Epidermal melanocyte (primary cell): ENCODE measurements at regions not wholly inside any gene's neighbourhood (a gene's known extent, or its start where the extent isn't known, plus 50 kb on each side); places are given as distances from the start of the nearest gene placed in this dataset.
A peak's percentile ranks its signal among the peaks of the same experiment; 100 is the strongest.
"Not testable (repeated sequence)": the region's sequence is repeated elsewhere in the genome, so short reads cannot be mapped to it uniquely, and the experiment has no call there.

Experiments
- DNase-seq: peaks from one replicate; pipeline ENCODE4 v3.0.0; 2011; ENCODE audit warnings: low spot score; ENCODE audit not compliant: insufficient read length

- no peak for DNase-seq
Observed at GRCh38 chr3:67064105-67064504, 66.0 kb downstream of the KBTBD8 start.

DNA sequence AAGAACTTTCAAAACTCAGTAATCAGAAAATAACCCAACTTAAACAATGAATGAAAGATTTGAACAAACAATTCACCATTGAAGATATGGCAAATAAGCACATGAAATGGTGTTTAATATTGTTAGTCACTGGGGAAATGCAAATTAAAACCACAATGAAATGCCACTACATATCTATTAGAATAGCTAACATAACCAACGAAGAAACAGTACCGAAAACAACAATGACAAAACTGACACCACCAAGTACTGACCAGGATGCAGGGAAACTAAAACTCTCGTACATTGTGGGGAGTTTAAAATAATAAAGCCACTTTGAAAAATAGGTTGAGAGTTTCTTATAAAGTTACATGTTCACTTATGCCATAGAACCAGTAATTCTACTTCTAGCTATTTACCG, 69.1 kb downstream of the KBTBD8 start:
- DNase-seq: no peak

DNA sequence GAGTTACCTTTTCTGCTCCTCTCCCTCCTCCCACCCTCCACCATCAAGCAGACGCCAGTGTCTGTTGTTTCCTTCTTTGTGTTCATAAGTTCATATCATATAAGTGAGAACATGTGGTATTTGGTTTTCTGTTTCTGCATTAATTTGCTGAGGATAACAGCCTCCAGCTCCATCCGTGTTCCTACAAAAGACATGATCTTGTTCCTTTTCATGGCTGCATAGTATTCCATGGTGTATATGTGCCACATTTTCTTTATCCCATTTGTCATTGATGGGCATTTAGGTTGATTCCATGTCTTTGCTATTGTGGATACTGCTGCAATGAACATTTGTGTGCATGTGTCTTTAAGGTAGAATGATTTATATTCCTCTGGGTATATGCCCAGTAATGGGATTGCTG, 74.5 kb downstream of the KBTBD8 start:
- DNase-seq: not testable (repeated sequence)

- no peak for DNase-seq
Observed at GRCh38 chr3:67073812-67074211, 75.7 kb downstream of the KBTBD8 start.

GRCh38 chr3:67075295-67075694, 77.2 kb downstream of the KBTBD8 start:
- DNase-seq: no peak

DNA sequence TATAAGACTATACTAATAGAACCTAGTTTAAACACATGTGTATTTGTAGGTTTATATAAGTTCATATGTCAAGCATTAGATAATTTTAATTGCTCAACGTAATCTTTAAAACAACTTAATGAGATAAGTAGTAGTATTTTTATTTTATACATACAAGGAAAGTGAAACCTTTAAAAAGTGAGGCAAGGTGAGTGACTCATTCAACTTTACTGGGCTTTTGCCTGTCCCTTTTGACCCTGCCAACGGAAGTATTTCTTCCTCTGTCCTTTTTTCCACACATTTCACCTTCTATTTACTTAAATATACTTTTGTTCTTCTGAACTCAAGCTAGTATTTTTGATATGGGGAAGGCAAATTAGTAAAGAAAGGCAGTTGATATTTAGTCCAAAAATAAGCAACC, 78.5 kb downstream of the KBTBD8 start:
- no peak for DNase-seq

- no peak for DNase-seq
Observed at GRCh38 chr3:67077656-67078055, 79.5 kb downstream of the KBTBD8 start.

DNA sequence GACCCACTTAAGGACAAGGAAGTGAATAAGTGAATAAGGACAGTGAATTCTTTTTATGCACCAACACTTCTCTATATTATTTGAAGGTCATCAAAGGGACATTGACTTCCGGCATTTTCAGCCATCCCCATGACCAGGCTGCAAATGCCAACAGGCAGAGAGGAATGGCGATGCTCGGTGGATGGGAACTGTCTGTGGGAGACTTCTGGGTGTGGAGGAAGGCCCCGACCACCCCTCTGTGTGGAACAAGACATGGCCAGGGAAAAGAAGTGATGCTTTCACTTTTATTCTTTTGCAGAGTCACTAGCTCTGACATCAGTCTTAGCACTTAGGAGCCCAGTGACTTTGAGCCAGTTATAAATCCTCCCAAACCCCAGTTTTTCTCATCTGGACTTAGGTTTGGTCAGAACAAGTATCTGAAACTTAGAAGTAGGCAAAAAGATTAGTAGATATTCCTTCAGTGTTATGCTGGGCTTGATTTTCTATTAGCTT, 84.5 kb downstream of the KBTBD8 start:
- DNase-seq: no peak

DNA sequence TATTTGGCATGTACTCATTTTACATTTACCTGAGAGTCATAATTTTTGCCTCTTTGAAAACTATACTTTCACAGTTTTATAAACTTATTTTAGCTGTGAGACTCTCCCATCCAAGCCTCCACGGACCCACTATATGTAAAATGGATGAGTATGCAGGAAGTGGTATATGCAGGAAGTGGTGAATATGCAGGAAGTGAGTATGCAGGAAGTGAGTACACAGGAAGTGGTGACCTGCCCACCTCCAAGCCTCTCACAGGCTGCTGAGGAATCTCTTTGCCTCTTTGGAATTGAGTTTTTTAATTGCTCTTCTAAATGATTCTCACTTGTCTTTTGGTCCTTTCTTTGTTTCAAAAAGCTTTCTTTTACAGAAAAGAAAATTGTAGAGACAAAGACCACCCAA, 85.2 kb downstream of the KBTBD8 start:
- DNase-seq: no peak

- no peak for DNase-seq
Observed at GRCh38 chr3:67087788-67088187, 89.7 kb downstream of the KBTBD8 start.

- DNase-seq: no peak
Observed at GRCh38 chr3:67090474-67090873, 92.4 kb downstream of the KBTBD8 start.

- DNase-seq: no peak
Observed at GRCh38 chr3:67093305-67093704, 95.2 kb downstream of the KBTBD8 start.

- DNase-seq: no peak
Observed at GRCh38 chr3:67094167-67094566, 96.1 kb downstream of the KBTBD8 start.

DNA sequence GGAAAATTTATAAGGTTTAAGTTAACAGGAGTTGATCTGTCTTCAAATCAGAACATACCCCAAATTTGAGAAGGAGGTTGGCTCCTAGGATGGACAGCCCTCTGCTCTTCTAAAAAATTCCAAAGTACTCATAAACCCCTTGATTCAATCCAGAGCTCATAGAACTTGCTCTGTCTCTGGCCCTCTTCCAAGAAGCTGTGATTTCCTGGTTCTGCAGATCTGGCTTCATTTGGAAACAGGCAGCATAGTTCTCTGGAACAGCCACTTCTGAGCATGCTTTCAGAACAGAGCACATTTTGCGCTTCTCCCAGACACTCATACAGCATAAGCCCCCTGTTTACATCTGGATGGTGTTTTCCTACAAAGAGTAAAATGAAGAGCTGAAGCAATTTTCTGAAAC, 96.7 kb downstream of the KBTBD8 start:
- no peak for DNase-seq

- DNase-seq: no peak
Observed at GRCh38 chr3:67104388-67104787, 106.3 kb downstream of the KBTBD8 start.

- no peak for DNase-seq
Observed at GRCh38 chr3:67106874-67107273, 108.8 kb downstream of the KBTBD8 start.

- DNase-seq: peak; percentile 28
Observed at GRCh38 chr3:67109651-67110204, 111.6 kb downstream of the KBTBD8 start.

DNA sequence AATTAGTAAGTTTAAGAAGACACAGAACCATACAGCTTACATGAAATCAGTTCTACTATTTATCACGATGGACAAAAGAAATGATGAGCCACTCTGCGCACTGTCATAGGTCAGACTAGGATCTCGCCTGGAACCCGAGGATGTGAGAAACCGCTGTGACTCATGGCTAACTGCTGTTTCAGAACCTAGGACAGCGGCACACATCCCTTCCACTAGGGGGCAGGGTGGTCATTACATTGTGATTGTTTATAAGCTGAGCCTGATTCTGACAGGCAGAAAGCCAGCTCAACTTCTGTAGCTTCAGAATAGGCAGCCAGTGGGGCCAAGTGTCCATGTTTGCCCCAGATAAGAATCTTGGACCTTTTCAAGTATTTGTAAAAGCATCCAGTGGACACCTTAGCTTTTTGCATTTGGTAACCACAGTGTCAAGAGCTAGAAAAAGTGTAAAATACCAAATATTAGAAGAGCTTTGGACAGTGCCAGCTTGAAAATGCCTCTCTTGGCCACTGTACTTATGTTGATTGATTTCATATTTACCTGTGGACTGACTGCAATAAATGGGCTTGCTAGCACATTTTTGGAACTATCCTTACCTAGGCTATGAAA, 115.8 kb downstream of the KBTBD8 start:
- peak; percentile 69 for DNase-seq

- DNase-seq: no peak
Observed at GRCh38 chr3:67118122-67118521, 120.0 kb downstream of the KBTBD8 start.

- DNase-seq: no peak
Observed at GRCh38 chr3:67118635-67119034, 120.5 kb downstream of the KBTBD8 start.

GRCh38 chr3:67123914-67124313, 125.8 kb downstream of the KBTBD8 start:
- no peak for DNase-seq

DNA sequence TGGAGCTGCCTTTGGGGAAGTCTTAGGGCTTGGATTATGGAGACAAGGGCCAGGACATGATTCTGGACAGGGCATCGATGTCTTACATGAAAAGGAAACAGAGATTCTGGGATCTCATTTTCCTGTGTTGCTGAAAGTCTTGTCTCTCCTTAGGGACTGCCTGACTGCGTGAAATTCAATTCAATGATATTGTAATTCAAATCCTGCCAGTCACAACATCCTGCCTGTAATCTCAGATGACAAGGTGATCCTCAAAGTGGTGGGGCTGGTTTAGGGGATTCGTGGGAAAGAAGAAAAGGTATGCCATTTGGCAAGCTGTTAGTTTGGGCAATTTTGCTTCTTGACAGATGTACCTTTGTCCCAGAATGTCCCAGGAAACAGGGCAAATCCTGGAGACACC, 129.1 kb downstream of the KBTBD8 start:
- no peak for DNase-seq

- DNase-seq: no peak
Observed at GRCh38 chr3:67142432-67142831, 144.3 kb downstream of the KBTBD8 start.
